ENCODE measurements at regions not wholly inside any gene's neighbourhood (a gene's known extent, or its start where the extent isn't known, plus 50 kb on each side); places are given as distances from the start of the nearest gene placed in this dataset.

- peak; percentile 55; the same call in 1 of the 2 replicates for TF ChIP-seq POLR2AphosphoS5 (IDR thresholded peaks at IDR 0.05; ENCODE audit: borderline replicate concordance, low read depth, low read length)
- no peak for TF ChIP-seq EZH2 (IDR thresholded peaks at IDR 0.05)
- no peak for TF ChIP-seq FOXP2 (optimal IDR thresholded peaks at IDR 0.05; ENCODE audit: control extremely low read depth, extremely low read length, insufficient read depth)
Observed at GRCh38 chr3:179510496-179510895, 52.2 kb upstream of the ACTL6A start.
